Activated naive CD4-positive, alpha-beta T cell treated with anti-CD3 and anti-CD28 coated beads, Interleukin-2, amount 50 U/mL, for 72 hours (primary cell): ENCODE measurements at regions not wholly inside any gene's neighbourhood (a gene's known extent, or its start where the extent isn't known, plus 50 kb on each side); places are given as distances from the start of the nearest gene placed in this dataset.

ENCODE experiments used
- ATAC-seq, 2 donors: fragments of 150-1000 bp; cut with Tn5 transposase; 2 replicates each; pipeline ENCODE4 v1.10.0; 2021; ENCODE audit warnings: mild to moderate bottlenecking in 2 of 2, moderate library complexity in 2 of 2
- DNase-seq, 2 donors: peaks; one replicate each; pipeline ENCODE4 v3.0.0; 2021 to 2022; ENCODE audit warnings: low spot score in 2 of 2
- H3K27ac Mint-ChIP-seq, 2 donors: one replicate each; pipeline ENCODE4 v1.8.0; 2022; ENCODE audit warnings: mild to moderate bottlenecking in 2 of 2, mixed read lengths in 2 of 2
- H3K36me3 Mint-ChIP-seq, 2 donors: one replicate each; pipeline ENCODE4 v1.8.0; 2022; ENCODE audit warnings: mixed read lengths in 2 of 2
- H3K9me3 Mint-ChIP-seq, 2 donors: one replicate each; pipeline ENCODE4 v1.8.0; 2022; ENCODE audit warnings: mixed read lengths in 2 of 2

DNA sequence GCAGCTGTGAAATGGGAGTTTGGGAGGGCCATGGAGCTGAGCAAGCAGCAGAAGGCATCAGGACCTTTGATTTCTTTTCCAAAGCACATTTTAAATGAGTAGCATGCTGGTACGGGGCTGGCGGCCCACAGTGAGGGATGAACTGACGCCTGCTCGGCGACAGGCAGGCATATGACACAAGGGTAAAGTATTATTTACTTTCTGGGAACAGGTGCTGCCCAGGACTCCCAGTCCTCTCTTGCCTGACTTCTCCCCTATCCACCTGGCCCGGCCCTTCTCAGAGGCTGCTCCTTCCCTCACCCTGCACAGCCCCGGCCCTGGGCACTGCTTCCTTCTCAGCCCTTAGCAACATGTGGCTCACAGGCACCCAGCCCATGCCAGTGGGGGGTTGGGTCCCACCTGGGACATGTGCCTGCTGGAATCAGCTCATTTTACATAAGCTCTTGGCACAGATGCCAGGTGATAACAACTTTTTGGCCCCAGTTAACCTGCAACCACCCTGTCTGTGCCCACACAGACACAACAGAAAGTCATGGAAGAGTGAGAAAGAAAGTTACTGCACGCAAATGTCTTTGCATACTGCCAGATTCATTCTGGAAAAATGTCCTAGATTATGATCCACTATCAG is 112.3 kb upstream of the GADD45A start:
- Mint-ChIP-seq H3K36me3 (no peaks in the 10 kb centered on the region), H3K9me3 (no peaks in the 10 kb centered on the region), H3K27ac (no peak overlapping the region)
- ATAC-seq (no peak), DNase-seq (no peak)

DNA sequence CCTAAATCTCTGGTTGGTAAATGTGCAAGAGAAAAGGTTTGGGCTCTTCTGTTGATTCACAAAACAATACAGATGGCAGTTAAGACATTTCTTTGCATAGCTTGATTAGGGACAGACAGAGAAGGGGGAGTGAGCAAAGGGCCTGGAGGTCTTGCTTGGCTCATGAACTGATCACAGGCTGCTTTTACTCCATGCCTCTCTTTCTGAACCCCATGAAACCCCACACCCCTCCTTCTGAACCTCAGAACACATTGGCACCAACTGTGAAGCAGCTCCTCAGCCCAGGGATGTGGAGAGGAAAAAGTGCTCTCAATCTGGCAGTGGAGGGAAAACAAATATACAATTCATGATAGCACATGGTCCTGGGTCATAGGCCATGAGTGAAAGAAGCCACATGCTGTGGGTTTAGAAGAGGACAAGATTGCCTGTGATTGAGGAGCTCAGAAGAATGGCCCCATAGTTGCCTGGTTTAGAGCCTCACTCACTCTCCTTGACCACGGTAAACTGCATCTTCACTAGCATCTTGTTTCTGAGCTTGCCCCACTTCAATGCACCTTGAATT is 111.6 kb upstream of the GADD45A start:
- Mint-ChIP-seq H3K27ac (no peak overlapping the region), H3K36me3 (no peaks in the 10 kb centered on the region), H3K9me3 (no peaks in the 10 kb centered on the region)
- no peak for ATAC-seq
- no peak for DNase-seq

DNA sequence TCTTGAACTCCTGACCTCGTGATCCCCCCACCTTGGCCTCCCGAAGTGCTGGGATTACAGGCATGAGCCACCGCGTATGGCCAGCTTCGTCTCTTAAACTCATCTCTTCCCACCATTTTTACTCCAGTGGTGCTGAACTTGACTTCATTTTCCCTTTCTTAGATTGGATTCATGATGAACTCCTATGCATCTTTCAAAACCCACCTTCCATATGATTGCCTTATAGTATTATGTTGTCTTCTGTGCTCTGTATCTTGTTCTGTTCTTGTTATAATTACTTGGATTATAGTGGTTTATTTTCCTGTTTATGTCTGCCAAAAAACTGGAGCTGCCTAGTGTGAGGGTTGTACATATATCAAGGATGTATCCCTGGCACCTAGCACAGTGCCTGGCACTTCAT is 110.8 kb upstream of the GADD45A start:
- no peak for ATAC-seq
- peak overlapping the region in 1 of 2 donors; percentile 19 for H3K27ac Mint-ChIP-seq
- H3K9me3 Mint-ChIP-seq: no peaks in the 10 kb centered on the region
- no peak for DNase-seq
- no peaks in the 10 kb centered on the region for H3K36me3 Mint-ChIP-seq

DNA sequence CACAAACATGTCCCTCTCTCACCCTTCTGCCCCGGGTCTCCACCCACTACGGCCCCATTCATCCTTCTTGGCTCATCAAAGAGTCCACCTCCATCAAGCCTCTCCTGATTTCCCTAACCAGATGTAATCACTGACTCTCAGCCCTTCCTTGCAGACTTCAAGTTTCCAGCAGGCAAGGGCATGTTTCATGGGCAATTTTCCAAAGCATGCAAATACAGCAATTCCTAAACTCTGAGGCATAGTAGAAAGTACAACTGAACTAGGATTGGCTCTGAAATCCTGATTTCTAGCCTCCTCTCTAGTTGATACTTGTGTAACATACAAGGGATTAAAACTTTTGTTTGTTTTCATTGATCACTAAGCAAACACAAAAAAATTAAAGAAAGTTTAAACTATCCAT is 109.1 kb upstream of the GADD45A start:
- Mint-ChIP-seq H3K9me3 (no peaks in the 10 kb centered on the region), H3K36me3 (no peaks in the 10 kb centered on the region), H3K27ac (no peak overlapping the region)
- ATAC-seq: no peak
- DNase-seq: no peak

DNA sequence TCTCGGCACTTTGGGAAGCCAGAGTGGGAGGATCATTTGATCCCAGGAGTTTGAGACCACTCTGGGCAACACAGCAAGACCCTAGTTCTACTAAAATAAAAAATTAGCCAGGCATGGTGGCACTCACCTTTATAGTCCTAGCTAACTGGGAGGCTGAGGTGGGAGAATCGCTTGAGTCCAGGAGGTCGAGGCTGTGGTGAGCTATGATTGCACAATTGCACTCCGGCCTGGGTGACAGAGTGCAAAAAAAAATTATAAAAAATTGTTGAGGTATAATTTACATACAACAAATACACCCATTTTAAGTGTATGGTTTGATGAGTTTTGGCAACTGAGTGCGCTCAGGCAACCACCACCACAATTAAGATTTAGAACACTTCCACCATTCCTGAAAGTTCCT is 108.5 kb upstream of the GADD45A start:
- DNase-seq (no peak), ATAC-seq (no peak)
- Mint-ChIP-seq H3K9me3 (no peaks in the 10 kb centered on the region), H3K36me3 (no peaks in the 10 kb centered on the region), H3K27ac (no peak overlapping the region)

DNA sequence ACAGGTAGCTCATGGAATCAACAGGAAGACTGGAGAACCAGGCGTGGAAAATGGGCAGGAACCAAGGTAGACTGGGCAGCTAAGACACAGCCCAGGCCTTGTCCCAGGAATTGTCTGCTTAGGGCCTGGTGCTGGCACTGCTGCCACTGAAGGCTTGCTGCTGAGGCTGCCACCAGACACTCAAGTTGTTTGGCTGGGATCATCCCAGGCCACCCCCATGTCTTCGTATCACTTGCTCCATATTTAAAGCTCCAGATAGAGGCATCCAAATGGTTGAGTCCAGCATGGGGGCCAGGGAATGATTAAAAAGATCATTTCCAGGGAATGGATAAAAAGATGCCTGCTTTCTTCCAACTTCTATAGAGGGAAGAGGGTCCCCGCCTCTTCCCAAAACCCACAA is 107.4 kb upstream of the GADD45A start:
- ATAC-seq (no peak), DNase-seq (no peak)
- Mint-ChIP-seq H3K27ac (no peak overlapping the region), H3K9me3 (no peaks in the 10 kb centered on the region), H3K36me3 (no peaks in the 10 kb centered on the region)

DNA sequence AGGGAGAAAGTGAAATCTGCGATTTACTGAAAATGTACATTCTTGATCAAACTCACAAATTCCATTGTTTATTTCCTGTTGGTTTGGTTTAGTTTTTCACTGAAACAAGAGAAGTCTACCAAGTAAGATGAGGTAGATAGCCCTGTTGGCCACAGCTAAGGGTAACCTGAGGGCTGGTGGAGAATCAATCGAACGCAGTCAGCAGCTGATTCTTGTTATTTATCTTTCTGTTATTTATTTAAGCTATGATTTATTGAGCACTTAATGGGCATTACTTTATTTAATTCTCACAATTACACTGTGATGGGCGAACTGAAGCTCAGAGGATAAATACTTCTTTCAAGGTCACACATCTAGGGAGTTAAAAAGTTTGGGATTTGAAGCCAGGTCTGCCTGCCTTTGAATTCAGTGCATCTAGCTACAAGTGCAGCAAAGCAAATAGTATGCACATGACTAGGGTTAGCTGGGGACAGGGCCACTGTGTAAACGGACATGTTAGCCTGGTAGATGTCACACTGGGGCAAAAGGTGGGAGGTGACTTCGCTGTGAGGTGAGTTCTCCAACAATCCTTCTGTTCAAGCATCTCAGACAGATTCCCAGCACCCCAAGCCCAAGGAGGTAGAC is 106.5 kb upstream of the GADD45A start:
- H3K36me3 Mint-ChIP-seq: no peaks in the 10 kb centered on the region
- DNase-seq (no peak), ATAC-seq (no peak)
- no peaks in the 10 kb centered on the region for H3K9me3 Mint-ChIP-seq
- H3K27ac Mint-ChIP-seq: no peak overlapping the region

DNA sequence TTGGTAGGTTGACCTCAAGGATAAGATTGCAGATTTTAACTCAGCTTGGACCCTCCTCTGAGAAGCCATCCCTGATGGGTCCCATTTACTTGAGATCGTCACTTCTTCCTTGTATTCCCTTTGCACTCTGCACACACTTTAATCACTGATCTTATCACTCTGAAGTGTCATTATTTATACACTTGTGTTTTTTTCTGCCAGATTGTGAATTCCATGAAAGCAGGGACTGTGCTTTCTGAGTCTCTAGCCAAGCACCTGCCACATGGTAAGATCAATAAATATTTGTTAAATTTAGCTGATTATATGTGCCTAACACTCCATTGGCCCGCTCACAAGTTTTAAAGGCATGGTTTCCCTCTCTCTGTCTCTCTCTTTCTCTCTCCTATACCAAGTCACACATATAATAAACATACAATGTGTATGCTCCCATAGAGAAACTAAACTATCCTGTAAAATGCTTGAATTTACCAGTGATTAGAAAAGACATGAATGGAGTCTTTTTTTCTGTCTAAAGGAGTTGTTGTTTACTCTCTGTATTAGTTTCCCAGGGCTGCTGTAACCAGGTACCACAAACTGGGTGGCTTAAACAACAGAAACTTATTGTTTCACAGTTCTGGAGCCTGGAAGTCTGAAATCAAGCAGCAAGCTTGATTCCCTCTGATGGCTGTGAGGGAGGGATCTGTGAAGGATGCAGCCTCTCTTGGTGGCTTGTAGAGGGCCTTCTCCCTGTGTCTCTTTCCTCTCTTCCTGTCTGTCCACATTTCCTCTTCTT is 105.2 kb upstream of the GADD45A start:
- Mint-ChIP-seq H3K9me3 (no peaks in the 10 kb centered on the region), H3K27ac (peak overlapping the region in 1 of 2 donors; percentile 73), H3K36me3 (no peaks in the 10 kb centered on the region)
- DNase-seq: no peak
- ATAC-seq: no peak

DNA sequence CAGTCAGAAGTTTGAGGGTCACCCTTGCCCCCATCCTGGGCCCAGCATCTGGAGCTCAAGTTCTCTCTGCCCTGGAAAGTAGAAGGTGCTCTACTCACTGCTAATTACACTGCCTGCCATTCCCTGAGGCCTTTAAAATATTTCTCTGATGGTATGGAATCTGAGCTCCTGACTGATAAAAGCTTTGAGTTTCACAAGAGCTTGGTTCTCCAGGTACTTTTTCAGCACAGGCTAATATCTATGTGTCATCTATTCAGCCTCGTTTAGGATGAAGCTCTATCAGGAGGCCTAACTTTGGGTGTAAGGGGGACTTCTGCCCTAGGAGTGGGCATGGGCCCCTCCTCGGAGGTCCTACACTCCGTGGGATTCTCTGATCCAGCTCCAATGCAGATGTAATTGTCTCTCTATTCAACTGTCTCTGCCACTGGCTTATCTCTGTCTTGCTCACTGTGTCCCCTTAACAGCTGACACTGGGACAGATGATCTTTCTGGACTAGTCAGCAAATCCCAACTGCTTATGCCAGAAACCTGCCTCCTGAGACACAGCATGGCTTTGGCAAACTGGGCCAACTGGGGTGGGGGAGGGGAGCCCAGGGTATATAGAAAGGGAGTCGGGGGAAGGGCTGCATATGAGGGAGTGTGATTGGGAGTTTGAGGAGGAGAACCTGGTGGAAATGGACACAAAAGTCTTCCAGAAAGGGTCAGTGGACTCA is 104.2 kb upstream of the GADD45A start:
- H3K9me3 Mint-ChIP-seq: no peaks in the 10 kb centered on the region
- no peaks in the 10 kb centered on the region for H3K36me3 Mint-ChIP-seq
- H3K27ac Mint-ChIP-seq: no peak overlapping the region
- ATAC-seq (no peak), DNase-seq (no peak)

DNA sequence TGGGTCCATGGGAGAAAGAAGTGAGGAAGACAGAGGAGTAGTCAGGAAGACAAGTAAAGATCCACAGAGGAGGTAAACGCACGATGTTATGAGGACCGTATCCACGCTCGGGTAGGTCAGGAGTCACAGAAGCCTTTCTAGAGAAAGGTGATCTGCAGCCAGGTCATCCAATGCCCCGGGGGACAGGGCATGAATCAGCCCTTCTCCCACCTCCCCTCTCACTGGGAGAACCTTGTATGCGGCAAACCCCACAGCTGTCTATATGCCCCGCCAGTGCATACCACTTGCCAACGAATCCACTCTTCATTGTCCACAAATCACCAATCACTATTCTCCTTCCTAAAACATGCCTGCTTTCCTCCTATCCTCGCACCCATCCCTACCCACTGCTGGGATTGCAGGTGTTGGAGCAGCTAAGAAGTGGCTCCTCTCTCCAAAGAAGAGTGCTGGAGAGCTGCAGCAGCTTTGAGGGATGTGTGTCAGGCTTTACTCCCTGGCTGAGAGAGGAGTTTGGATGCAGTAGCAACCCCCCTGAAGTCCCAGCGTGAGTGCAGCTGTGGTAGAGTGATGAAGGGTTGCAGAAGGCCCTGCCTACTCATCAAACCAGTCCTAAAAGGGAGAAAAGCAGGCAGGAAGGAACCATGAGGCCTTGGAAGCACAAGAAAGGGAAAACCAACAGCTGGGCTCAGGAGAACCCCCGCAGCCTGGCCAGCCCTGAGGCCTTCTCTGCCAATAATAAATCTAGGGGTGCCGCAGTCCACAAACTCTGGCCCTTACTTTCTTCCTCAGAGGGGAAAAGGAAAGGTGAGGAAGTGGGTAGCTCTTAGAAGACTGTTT is 102.2 kb upstream of the GADD45A start:
- DNase-seq: no peak
- H3K27ac Mint-ChIP-seq: peak overlapping the region in 1 of 2 donors; percentile 73
- no peaks in the 10 kb centered on the region for H3K9me3 Mint-ChIP-seq
- no peaks in the 10 kb centered on the region for H3K36me3 Mint-ChIP-seq
- ATAC-seq: no peak

DNA sequence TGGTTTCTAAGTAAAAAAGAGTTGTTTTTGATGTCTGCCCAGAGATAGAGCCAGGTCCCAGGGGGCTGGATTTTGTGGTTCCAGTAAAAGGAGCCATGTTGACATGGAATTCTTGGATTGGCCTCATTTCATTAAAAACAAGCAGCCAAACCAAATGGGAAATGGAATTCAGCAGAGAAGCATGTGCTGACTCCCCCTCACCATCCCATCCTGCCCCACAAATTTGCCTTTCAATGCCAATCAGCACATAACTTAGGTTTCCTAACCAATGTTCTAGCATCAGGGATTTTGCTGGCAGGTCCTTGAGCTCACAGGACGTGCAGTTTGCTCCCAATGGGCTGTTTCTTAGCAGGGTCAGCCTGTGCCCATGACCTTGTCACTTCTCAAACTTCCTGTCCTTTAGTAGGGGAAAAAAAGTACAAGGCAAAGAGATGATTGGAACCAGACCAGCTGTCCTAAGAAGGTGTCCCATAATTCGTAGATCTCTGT is 101.5 kb upstream of the GADD45A start:
- no peaks in the 10 kb centered on the region for H3K9me3 Mint-ChIP-seq

DNA sequence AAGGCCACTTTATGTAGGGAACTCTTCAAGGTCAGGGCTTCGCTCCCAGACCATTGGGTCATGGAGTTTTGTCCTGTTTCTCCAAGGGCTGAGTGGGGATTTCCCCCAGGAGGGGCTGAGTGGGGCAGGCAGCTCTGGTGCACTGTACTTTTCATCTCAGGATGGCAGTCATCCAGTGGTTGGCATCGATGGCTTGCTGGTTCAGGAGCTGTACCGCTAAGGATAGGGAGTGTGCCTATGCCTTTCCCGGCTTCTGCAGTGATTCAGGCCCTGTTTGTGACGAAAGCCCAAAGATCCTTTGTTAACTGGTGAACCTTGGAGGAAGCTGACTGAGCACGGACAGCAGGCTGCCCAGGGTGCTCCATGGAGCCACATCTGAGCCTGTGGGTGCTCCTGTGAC is 100.1 kb upstream of the GADD45A start:
- ATAC-seq (no peak), DNase-seq (no peak)
- H3K9me3 Mint-ChIP-seq: no peaks in the 10 kb centered on the region
- no peaks in the 10 kb centered on the region for H3K36me3 Mint-ChIP-seq
- H3K27ac Mint-ChIP-seq: no peak overlapping the region

More for the DNA sequence above, 101.5 kb upstream of the GADD45A start:
- DNase-seq (no peak), ATAC-seq (no peak)
- no peak overlapping the region for H3K27ac Mint-ChIP-seq
- no peaks in the 10 kb centered on the region for H3K36me3 Mint-ChIP-seq

DNA sequence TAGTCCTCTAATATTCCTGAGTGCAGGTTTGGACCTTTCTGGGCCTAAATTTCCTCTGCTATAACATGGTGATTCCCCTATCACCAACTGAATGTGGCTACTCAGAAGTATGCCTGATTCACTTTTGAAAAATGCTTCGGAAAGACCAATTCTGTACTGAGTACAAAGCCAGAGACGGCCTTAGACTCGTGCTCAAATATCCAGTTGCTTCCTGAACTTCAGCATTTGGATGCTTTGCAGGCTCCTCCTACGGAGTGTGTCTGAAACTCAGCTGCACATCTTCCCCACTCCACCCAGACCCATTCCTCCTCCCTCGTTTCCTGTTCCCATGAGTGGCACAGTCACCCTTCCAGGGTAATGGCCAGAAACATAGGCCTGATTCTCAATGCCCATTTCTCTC is 98.4 kb upstream of the GADD45A start:
- H3K27ac Mint-ChIP-seq: no peak overlapping the region
- ATAC-seq (no peak), DNase-seq (no peak)
- no peaks in the 10 kb centered on the region for H3K36me3 Mint-ChIP-seq
- H3K9me3 Mint-ChIP-seq: no peaks in the 10 kb centered on the region

DNA sequence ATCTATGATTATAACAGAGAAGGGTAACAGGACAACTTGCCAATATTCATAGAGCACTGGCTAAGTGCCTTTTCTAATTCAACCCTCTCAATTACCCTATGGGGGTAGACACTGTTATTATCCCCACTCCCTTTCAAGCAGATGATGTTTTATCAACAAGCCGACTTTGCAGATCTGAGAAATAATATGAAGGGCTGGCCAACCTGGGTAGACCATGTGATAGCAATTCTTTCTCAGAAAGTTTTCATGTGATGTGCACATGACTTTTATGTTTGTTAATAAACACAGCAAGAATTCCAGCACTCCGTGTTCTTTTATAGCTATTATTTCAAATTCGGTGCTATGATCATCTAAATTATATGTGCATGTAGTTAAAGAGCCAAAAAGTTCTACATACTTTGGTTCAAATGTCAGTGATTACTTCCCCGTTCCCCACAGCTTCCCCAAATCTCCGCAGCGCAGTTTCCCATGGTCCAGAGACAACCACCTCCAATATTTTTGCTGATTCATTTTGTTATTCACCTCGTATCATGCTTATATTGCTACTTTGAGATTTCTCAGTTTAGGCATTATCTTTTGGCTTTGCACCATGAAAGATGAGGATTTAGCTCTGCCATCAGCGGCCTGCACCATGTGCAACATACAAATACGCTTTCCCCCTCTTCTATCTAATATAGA is 96.7 kb upstream of the GADD45A start:
- Mint-ChIP-seq H3K27ac (no peak overlapping the region), H3K36me3 (no peaks in the 10 kb centered on the region), H3K9me3 (no peaks in the 10 kb centered on the region)
- ATAC-seq (no peak), DNase-seq (no peak)

DNA sequence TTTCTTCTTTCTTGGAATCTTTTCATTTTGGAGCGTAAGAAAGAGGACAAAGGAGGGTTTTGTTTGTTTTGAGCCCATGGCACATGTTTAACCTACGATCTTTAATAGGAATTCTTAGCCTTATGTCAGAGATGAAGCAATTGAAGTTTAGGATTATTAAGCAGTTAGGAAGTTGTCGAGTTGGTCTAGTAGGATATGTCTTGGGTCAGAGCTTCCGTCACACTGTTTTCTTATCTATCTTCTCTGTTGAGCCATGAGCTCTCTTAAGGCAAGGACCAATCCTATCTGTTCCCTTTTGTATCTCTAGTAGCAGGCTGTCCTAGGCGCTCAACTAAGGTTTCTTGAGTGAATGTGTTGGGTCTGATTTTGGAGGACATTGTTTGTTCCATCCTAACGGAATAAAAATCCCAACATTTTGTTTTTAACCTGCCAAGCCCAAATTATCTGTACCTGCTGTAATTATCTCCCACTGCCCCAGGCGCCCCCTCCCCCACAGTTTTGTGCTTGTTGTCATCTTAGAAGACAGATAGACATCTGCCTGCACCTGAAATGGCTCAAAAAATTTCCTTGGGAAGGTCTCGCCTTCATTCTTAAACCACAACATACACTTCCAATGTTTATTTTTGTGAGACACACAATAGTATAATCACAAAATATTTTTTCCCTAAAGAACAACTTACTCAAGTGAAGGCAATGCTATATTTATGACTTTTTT is 95.3 kb upstream of the GADD45A start:
- ATAC-seq: no peak
- no peak for DNase-seq
- no peaks in the 10 kb centered on the region for H3K9me3 Mint-ChIP-seq
- no peaks in the 10 kb centered on the region for H3K36me3 Mint-ChIP-seq
- H3K27ac Mint-ChIP-seq: no peak overlapping the region
